Stimulated activated CD4-positive, alpha-beta T cell treated with anti-CD3 and anti-CD28 coated beads, TNF-alpha, amount 100 ng/mL, for 1 hour (primary cell): ENCODE measurements at regions not wholly inside any gene's neighbourhood (a gene's known extent, or its start where the extent isn't known, plus 50 kb on each side); places are given as distances from the start of the nearest gene placed in this dataset.
"Not testable (repeated sequence)": the region's sequence is repeated elsewhere in the genome, so short reads cannot be mapped to it uniquely, and the experiment has no call there.

Experiments
- DNase-seq, 3 donors: peaks; one replicate each; pipeline ENCODE4 v3.0.0-alpha.2; 2020; ENCODE audit warnings: low read depth in 3 of 3, low spot score in 1 of 3

- DNase-seq = no peak
Observed at GRCh38 chr9:29060041-29060440, 1486.8 kb upstream of the C9orf72 start.

GRCh38 chr9:29062446-29062845 lies 1489.2 kb upstream of the C9orf72 start:
- DNase-seq = no peak

- DNase-seq = no peak
Observed at GRCh38 chr9:29063031-29063430, 1489.8 kb upstream of the C9orf72 start.

GRCh38 chr9:29066141-29066640 lies 1492.9 kb upstream of the C9orf72 start:
- no peak for DNase-seq

DNA sequence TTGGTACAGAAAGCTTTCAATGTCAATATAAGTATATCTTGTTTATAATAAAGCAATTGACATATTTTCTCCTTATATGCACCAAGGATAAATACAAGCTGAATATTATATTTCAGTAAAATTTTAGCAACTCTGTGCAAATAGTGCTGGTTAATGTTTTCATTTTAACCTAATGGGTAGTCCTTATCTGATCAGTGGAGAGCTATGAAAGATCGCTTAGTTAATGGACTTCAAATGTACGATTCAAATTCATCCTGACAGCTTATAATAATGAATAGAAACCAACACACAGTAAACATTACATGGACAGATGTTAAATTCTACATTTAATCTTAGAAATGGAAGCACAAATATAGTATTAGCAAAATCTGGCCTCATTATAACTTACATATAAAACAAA lies 1495.2 kb upstream of the C9orf72 start:
- DNase-seq = no peak

DNA sequence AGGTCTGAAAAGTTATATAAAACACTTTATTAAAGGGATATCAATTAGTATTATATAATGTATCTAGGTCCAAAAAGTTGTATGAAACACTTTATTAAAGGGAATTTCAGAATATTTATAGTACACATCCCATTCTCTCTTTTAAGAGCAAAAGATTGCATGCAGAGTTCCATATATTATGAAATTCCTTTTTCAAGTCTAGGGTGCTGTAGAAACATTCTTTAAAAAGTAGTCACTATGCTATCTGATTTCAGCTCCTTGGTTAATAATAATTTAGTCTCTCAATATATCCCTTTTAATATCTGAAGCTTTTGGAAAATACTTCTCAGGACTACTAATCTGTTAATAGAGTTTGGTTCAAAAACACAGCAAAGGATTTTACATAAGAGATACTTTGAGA lies 1496.1 kb upstream of the C9orf72 start:
- no peak for DNase-seq

- no peak for DNase-seq
Observed at GRCh38 chr9:29078063-29078666, 1504.9 kb upstream of the C9orf72 start.

DNA sequence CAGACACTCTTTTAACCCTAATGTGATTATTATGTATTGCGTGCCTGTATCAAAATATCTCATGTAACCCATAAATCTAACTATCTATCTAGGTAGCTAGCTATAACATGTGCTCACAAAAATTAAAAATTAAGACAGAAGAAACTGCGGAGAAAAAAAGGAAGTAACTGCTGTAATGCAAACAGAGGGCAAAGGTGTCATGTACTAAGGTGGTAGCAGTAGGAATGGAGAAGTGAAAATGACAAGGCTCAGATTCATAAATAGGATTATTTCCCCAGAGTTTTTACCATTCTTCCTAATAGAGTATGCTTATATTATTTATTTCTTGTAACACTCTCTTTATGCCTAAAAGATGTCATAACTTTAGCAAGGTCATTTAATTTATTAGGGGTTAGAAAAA lies 1527.5 kb upstream of the C9orf72 start:
- no peak for DNase-seq

GRCh38 chr9:29104166-29104565 lies 1530.9 kb upstream of the C9orf72 start:
- not testable (repeated sequence) for DNase-seq

DNA sequence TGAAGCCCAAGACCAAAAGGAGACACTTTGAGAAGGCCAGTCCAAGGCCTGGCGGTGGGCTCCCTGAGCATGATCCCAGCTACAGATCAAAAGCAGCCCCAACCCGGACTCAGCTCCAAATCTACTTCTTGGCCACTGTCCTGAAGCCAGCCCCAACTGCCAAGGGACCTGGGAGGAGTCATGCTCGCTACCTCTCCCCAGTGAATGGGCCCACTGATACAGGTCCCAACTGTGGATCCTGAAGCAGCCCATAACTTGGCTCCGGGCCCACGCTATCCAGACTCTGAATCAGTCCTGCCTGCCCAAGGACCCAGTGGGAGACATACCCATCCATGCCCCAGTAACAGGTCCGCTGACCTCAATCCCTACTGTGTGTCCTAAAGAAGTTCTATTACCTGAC lies 1545.3 kb upstream of the C9orf72 start:
- DNase-seq = no peak

- DNase-seq = no peak
Observed at GRCh38 chr9:29126783-29127182, 1553.5 kb upstream of the C9orf72 start.

GRCh38 chr9:29129763-29130162 lies 1556.5 kb upstream of the C9orf72 start:
- DNase-seq = no peak

DNA sequence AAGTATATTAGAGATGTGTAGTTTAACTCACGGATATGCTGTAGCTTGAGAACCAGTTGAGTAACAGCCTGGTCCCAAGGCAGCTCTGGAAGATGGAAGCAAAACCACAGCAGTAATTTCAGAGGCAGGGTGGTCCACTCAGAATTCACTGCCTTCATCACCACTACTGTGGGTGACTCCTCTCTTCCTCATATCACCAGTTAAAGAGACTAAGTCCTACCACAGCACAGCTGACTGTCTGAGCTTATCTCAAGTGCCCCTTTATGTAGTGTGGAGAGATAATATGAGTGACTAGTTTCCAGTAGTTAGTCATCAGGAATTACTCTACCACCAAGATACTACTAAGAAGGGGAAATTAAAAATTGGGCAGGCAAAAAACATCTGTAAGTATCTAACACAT lies 1571.2 kb upstream of the C9orf72 start:
- DNase-seq = no peak

GRCh38 chr9:29150606-29151005 lies 1577.3 kb upstream of the C9orf72 start:
- no peak for DNase-seq

- DNase-seq = no peak
Observed at GRCh38 chr9:29160763-29161353, 1587.6 kb upstream of the C9orf72 start.

- DNase-seq = no peak
Observed at GRCh38 chr9:29174136-29174535, 1600.9 kb upstream of the C9orf72 start.

DNA sequence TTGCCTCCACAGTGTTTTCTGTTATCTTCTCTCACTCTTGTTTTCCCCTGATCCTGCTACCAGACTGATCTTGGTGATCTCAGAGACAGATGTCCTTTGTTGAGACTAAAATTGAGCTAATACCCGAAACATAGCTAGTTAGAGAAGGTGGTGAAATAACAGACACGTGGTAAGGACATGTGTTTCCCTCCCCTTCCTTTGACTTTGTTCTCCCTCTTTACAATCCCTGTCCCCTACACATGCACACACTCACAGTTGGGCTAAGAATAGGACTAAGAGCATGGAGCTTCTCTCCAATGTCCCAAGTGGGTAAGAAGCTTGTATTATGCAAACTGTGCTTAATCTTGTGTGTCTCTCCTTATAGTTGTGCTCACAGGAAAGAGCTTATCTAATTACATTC lies 1603.0 kb upstream of the C9orf72 start:
- no peak for DNase-seq

DNA sequence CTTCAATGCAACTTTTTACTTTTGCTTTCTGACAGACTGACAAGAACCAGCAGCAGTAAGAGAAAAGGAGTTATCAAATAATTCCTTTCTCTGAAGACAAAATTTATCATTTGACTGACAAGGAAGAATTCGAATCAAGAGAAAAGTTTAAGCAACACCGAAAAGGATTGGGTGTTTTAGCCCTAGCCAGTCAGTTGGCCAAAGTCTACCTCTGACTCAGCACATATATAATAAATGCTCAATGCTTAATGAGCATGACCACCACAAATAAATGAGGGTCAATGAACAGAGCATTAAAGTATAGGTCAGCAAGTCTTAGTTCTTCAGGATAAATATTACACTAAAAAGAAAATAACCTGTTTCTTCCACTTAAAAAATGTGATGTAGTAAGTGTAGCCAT lies 1603.5 kb upstream of the C9orf72 start:
- DNase-seq = no peak

DNA sequence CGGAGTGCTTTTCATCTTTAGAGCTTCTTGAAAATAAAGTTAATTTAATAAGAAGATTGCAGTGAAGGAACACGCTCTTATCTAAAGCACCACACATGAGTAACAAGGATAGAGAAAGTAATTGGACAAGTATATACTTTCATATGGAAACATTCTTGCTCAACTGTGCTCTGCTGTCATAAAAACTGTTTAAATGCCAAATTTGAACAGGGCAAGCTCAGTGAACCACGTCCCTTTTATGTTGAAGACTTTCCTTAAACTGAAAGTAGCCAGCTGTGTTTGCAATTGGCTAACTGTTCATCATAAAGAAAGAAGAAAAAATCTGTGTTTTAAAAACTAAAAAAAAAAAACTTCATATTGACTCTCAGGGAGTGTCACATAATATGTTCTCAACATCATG lies 1610.7 kb upstream of the C9orf72 start:
- no peak for DNase-seq

GRCh38 chr9:29188771-29189170 lies 1615.5 kb upstream of the C9orf72 start:
- not testable (repeated sequence) for DNase-seq

- not testable (repeated sequence) for DNase-seq
Observed at GRCh38 chr9:29189221-29189620, 1615.9 kb upstream of the C9orf72 start.

- no peak for DNase-seq
Observed at GRCh38 chr9:29198861-29199260, 1625.6 kb upstream of the C9orf72 start.

DNA sequence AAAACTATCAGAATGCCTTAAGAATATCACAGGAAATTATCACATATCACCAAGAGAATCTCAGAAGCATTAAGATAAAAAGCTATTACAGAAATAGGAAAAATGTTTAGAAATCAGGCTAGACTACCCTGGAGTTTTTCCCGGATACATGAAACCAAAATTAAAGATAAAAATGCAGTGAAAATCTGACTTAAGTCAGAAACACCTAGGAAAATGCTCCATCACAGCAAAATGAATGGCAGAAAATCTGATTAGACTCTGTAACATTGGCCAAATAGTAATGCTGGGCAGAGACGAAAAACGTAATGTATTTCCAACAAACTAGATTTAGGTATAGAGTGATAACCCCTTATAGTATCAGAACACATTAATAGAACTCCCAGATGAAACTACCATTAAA lies 1626.7 kb upstream of the C9orf72 start:
- no peak for DNase-seq
